Sigmoid colon (tissue), 6 donors: ENCODE measurements at regions not wholly inside any gene's neighbourhood (a gene's known extent, or its start where the extent isn't known, plus 50 kb on each side); places are given as distances from the start of the nearest gene placed in this dataset.
"Not testable (repeated sequence)": the region's sequence is repeated elsewhere in the genome, so short reads cannot be mapped to it uniquely, and the experiment has no call there.

ENCODE experiments used
- DNase-seq: peaks from one replicate; pipeline ENCODE4 v3.0.0-alpha.2; 2019
- H3K27ac ChIP-seq, 4 donors: fragments of 200-600 bp; sonication (generic); one replicate each; pipeline ENCODE4 v1.5.1; 2016 to 2019; ENCODE audit warnings: mild to moderate bottlenecking in 1 of 4
- H3K27me3 ChIP-seq, 3 donors: fragments of 200-600 bp; sonication (generic); one replicate each; pipeline ENCODE4 v1.5.1; 2019; ENCODE audit warnings: mild to moderate bottlenecking in 1 of 3
- H3K36me3 ChIP-seq, 4 donors: fragments of 200-600 bp; sonication (generic); one replicate each; pipeline ENCODE4 v1.5.1; 2016 to 2019
- H3K4me1 ChIP-seq, 4 donors: fragments of 200-600 bp; sonication (generic); one replicate each; pipeline ENCODE4 v1.5.1; 2017 to 2019
- H3K4me3 ChIP-seq, 4 donors: fragments of 200-600 bp; sonication (generic); one replicate each; pipeline ENCODE4 v1.5.1; 2017 to 2019; ENCODE audit warnings: mild to moderate bottlenecking in 2 of 4, moderate library complexity in 1 of 4
- H3K9me3 ChIP-seq, 4 donors: fragments of 200-600 bp in 3 of 4; sonication (generic) in 3 of 4; one replicate each; pipeline versions ENCODE4 v1.5.1 to v1.6.1; 2013 to 2019
- CTCF ChIP-seq, 4 experiments: fragments of 450-650 bp in 3 of 4; fragments of 200-600 bp in 1 of 4; IDR thresholded peaks; one replicate each; pipeline ENCODE4 v1.5.1; 2016 to 2019; ENCODE audit warnings: antibody characterized with exemption in 4 of 4, mild to moderate bottlenecking in 3 of 4, moderate library complexity in 2 of 4
- EP300 ChIP-seq, 4 donors: sonication (generic); formaldehyde crosslinking; IDR thresholded peaks; one replicate each; pipeline ENCODE4 v1.6.1; 2017; ENCODE audit warnings: antibody characterized with exemption in 4 of 4
- POLR2A ChIP-seq, 2 donors: fragments of 450-650 bp; IDR thresholded peaks; one replicate each; pipeline ENCODE4 v1.6.1; 2016; ENCODE audit warnings: antibody characterized with exemption in 2 of 2, mild to moderate bottlenecking in 2 of 2, moderate library complexity in 2 of 2
- POLR2AphosphoS5 ChIP-seq, 4 donors: sonication (generic); formaldehyde crosslinking; IDR thresholded peaks; one replicate each; pipeline ENCODE4 v1.6.1; 2017; ENCODE audit warnings: antibody characterized with exemption in 4 of 4
- WGBS, 2 donors: extraction: QIAGEN DNeasy Blood & Tissue Kit; methylation state at CpG; one replicate each; pipeline ENCODE4 v1.1.7; 2013; 5-methylcytosine and 5-hydroxymethylcytosine counted together
- intact Hi-C: fragments of 100-400 bp; cut with DNase I; formaldehyde crosslinking; loops from one replicate; pipeline ENCODE4 v1.15.1; 2023
- donor health status: healthy with polysubstance abuse.
- donor health status: healthy.

- Histone ChIP-seq H3K4me3 (peak overlapping the region in 3 of 4 donors; percentile 12 to 37 (median 19)), H3K9me3 (peaks cover 0 to 2% (median 0%) of the 10 kb centered on the region in 4 donors), H3K36me3 (no peaks in the 10 kb centered on the region), H3K4me1 (peaks cover 0 to 9% (median 0%) of the 10 kb centered on the region in 4 donors), H3K27ac (peak overlapping the region in 2 of 4 donors; percentile 42 to 47), H3K27me3 (no peaks in the 10 kb centered on the region)
- intact Hi-C loops, result loop anchor here (10.0 kb wide), 2 partner anchors 1312 to 1602 kb away; no protein-coding TSS in a partner anchor
- DNase-seq, result peak; percentile 67
- WGBS, 2 donors, result 8 to 34% methylated on average over 12 of the region's 12 CpGs
- no peak for TF ChIP-seq POLR2A (IDR thresholded peaks at IDR 0.05)
- no peak for TF ChIP-seq EP300 (IDR thresholded peaks at IDR 0.05)
- TF ChIP-seq CTCF (IDR thresholded peaks at IDR 0.05), result peak; percentile 62 to 82 (median 72)
- TF ChIP-seq POLR2AphosphoS5 (IDR thresholded peaks at IDR 0.05), result no peak
Measured at GRCh38 chr7:153193144-153193595, 433.6 kb downstream of the ACTR3B start.

DNA sequence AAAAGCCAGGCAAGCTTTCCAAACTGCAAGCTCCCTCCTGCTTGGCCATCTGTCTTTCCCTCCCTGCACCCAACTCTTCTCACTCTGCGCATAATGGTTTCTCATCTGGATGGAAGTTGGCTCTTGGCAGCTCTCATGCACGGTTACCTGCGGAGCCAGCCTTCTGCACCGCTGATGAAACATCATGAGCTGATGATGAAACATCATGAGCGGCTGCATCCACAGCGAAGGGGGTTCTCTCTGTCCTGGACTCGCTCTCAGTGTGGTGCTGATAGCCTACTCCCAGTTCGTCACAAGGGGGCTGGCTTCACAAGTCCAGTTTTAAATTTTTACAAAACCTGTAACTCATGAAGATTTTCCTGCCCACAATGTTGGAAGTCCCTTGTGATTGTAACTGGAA is 457.5 kb downstream of the ACTR3B start:
- H3K4me3 ChIP-seq, result no peak overlapping the region
- WGBS, 2 donors, result 94 to 96% methylated on average over 8 of the region's 8 CpGs
- H3K4me1 ChIP-seq, result no peaks in the 10 kb centered on the region
- TF ChIP-seq POLR2A (IDR thresholded peaks at IDR 0.05) (no peak), POLR2AphosphoS5 (IDR thresholded peaks at IDR 0.05) (no peak), CTCF (IDR thresholded peaks at IDR 0.05) (no peak), EP300 (IDR thresholded peaks at IDR 0.05) (no peak)
- H3K27ac ChIP-seq, result no peak overlapping the region
- no peaks in the 10 kb centered on the region for H3K36me3 ChIP-seq
- H3K27me3 ChIP-seq, result no peaks in the 10 kb centered on the region
- peaks cover 0 to 10% (median 5%) of the 10 kb centered on the region in 4 donors for H3K9me3 ChIP-seq
- no peak for DNase-seq
- intact Hi-C loops, result no loop called here

GRCh38 chr7:153224890-153225289 is 465.3 kb downstream of the ACTR3B start:
- DNase-seq, result no peak
- H3K27me3 ChIP-seq, result no peaks in the 10 kb centered on the region
- H3K9me3 ChIP-seq, result peaks cover 0 to 14% (median 0%) of the 10 kb centered on the region in 4 donors
- H3K27ac ChIP-seq, result no peak overlapping the region
- H3K36me3 ChIP-seq, result no peaks in the 10 kb centered on the region
- no peak for TF ChIP-seq EP300 (IDR thresholded peaks at IDR 0.05)
- no peak for TF ChIP-seq POLR2A (IDR thresholded peaks at IDR 0.05)
- no peak for TF ChIP-seq POLR2AphosphoS5 (IDR thresholded peaks at IDR 0.05)
- TF ChIP-seq CTCF (IDR thresholded peaks at IDR 0.05), result no peak
- intact Hi-C loops, result no loop called here
- no peak overlapping the region for H3K4me3 ChIP-seq
- H3K4me1 ChIP-seq, result no peaks in the 10 kb centered on the region
- 75 to 89% methylated on average over 1 of the region's 1 CpG for WGBS, 2 donors

- H3K27me3 ChIP-seq, H3K36me3 ChIP-seq, H3K27ac ChIP-seq, DNase-seq, intact Hi-C loops, H3K9me3 ChIP-seq, H3K4me1 ChIP-seq, H3K4me3 ChIP-seq: not testable (repeated sequence)
- WGBS, 2 donors, result 72 to 84% methylated on average over 7 of the region's 7 CpGs
Measured at GRCh38 chr7:153245136-153245535, 485.6 kb downstream of the ACTR3B start.

DNA sequence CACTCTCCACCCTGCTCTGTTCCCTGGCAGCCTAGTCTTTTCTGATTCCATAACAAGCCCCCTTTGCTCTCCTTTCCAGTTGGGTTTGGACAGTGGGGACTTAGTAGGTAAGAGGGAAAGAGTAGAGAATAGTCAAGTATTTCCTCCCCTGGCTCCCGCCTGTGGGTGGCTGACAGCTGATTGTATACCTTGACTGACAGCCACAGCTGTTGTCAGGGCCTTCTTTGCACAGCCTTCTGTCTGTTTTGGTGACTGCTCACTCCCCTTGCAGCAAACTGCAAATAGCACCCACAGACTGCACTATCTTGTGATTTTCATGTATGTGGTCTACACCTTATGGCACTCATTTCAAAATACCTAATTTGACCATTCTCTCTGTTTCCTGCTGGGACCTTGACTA is 486.3 kb downstream of the ACTR3B start:
- H3K27me3 ChIP-seq, result no peaks in the 10 kb centered on the region
- H3K4me3 ChIP-seq, result no peak overlapping the region
- 83 to 84% methylated on average over 1 of the region's 1 CpG for WGBS, 2 donors
- H3K36me3 ChIP-seq, result no peaks in the 10 kb centered on the region
- intact Hi-C loops, result no loop called here
- no peak for TF ChIP-seq POLR2AphosphoS5 (IDR thresholded peaks at IDR 0.05)
- no peak for TF ChIP-seq CTCF (IDR thresholded peaks at IDR 0.05)
- TF ChIP-seq POLR2A (IDR thresholded peaks at IDR 0.05), result no peak
- no peaks in the 10 kb centered on the region for H3K4me1 ChIP-seq
- H3K27ac ChIP-seq, result no peak overlapping the region
- H3K9me3 ChIP-seq, result peaks cover 0 to 2% (median 0%) of the 10 kb centered on the region in 4 donors
- DNase-seq, result no peak
